Fibroblast of pulmonary artery (primary cell): ENCODE measurements at regions not wholly inside any gene's neighbourhood (a gene's known extent, or its start where the extent isn't known, plus 50 kb on each side); places are given as distances from the start of the nearest gene placed in this dataset.

Source experiments
- DNase-seq: peaks from one replicate; pipeline ENCODE4 v3.0.0-alpha.2; 2010; ENCODE audit warnings: low read depth
- H3K4me3 ChIP-seq: replicated peaks from 2 replicates; pipeline ENCODE4 v1.5.1; 2011; ENCODE audit warnings: low read depth, mild to moderate bottlenecking, control low read depth, low read length, moderate library complexity
- CTCF ChIP-seq: IDR thresholded peaks from 2 replicates; pipeline ENCODE4 v1.5.1; 2011; ENCODE audit warnings: mild to moderate bottlenecking, control low read depth, low read length, inconsistent platforms; ENCODE audit errors: missing control alignments

DNA sequence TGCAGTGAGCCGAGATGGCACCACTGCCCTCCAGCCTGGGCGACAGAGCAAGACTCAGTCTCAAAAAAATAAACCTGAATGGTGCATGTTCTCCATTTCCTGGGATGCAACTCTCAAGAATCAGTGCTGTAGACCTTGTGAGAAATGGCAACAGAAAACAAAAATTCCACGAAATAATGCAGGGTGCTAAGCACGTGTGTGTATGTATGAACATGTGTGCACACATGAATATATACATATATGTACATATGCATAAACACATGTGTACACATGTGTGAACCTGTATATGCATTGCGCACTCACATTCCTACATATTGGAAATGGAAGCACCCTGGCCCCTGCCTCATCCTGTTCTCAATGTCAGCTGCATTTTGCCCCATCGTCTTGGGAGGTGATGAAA lies 548.5 kb downstream of the TCERG1L start:
- TF ChIP-seq CTCF: no peak

GRCh38 chr10:130763491-130763890 lies 548.0 kb downstream of the TCERG1L start:
- DNase-seq: no peak
- TF ChIP-seq CTCF: no peak
- H3K4me3 ChIP-seq: no peak overlapping the region

More for the DNA sequence above, 548.5 kb downstream of the TCERG1L start:
- no peak for DNase-seq
- H3K4me3 ChIP-seq: no peak overlapping the region

DNA sequence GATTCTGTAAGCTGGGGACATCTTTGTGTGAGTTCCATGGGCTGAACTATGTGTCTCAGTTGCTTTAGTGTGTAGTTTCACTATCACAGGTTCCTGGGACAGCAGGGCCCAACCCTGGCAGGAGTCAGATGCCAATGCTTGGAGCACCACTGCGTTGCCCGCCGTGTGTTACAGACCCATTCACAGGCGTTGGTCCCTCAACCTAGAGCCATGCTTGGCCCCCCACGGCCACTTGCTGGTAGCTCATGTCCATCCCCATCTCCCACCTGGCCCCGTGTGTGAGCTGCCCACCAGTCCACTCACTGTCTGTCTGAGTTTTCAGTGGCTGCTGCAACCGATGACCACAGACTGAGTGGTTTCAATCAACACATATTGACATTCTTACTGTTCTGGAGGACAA lies 546.9 kb downstream of the TCERG1L start:
- H3K4me3 ChIP-seq: no peak overlapping the region
- DNase-seq: no peak
- TF ChIP-seq CTCF: no peak

- no peak for TF ChIP-seq CTCF
- no peak overlapping the region for H3K4me3 ChIP-seq
- DNase-seq: no peak
These were observed 545.5 kb downstream of the TCERG1L start for GRCh38 chr10:130766071-130766470.

GRCh38 chr10:130767116-130767730 lies 544.3 kb downstream of the TCERG1L start:
- DNase-seq: no peak
- no peak for TF ChIP-seq CTCF

DNA sequence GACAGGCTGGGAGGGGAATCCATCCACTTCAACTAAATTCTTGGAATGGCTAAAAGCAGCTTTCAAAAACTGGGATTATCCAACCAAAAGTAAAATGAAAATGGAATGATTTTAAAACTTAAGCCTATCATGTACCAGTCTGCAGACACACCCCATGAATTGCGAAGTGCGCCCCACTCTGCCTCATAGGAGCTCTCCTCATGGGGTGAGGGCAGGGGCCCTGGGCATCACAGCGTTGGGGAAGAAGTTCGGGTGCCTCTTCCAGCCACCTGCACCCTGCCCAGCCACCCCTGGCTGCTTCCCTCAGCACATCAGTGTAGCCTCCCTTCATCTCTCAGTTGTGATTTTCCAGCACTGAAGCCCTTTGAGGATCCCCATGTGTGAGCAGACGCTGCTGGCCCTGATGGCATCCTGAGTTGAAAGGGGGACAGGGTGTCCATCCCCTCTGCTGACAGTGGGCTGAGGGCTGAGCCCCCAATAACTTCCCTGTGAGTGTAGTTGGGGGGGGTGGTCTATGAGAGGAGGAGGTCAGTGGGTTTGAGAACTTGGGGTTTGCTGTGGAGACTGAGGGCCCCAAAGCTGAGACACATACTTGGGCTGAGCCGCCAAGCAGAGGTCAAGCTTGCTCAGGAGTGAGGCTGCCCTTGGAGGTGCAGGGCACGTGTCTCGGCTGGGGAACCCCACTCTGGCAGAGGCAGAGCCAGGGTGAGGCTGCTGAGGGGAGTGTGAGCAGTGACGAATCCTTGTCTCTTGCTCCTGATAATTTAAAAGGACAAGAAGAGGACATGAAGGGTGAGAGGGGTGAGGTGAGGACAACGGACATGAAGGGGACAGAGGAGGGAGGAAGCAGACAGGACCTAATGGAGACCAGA lies 542.1 kb downstream of the TCERG1L start:
- no peak for DNase-seq
- TF ChIP-seq CTCF: no peak
- no peak overlapping the region for H3K4me3 ChIP-seq

More at GRCh38 chr10:130767116-130767730, 544.3 kb downstream of the TCERG1L start:
- H3K4me3 ChIP-seq: no peak overlapping the region
